MCF 10A (cell line): ENCODE measurements at regions not wholly inside any gene's neighbourhood (a gene's known extent, or its start where the extent isn't known, plus 50 kb on each side); places are given as distances from the start of the nearest gene placed in this dataset.

Experiments
- BruUV-seq: library from RNA; stranded (reverse); fragments of 400-500 nt; replicated peaks from 2 replicates; lab custom pipeline; 2021; lab: Mats Ljungman, UMichigan
- CTCF ChIA-PET: fragments of 300-600 bp; sonication (Branson Sonifier 250); formaldehyde crosslinking; extraction: SDS; loops from one replicate; lab custom pipeline; 2021; ENCODE audit warnings: antibody characterized with exemption, inconsistent platforms; lab: Yijun Ruan, JAX
- POLR2A ChIA-PET: fragments of 300-600, 350-650 bp; sonication (Branson Sonifier 250); formaldehyde crosslinking; extraction: SDS; loops from one replicate; lab custom pipeline; 2020; ENCODE audit warnings: antibody characterized with exemption, inconsistent platforms; lab: Yijun Ruan, JAX
- DNase-seq: peaks from one replicate; pipeline ENCODE4 v3.0.0-alpha.2; 2018; ENCODE audit not compliant: unreplicated experiment
- H3K27ac Mint-ChIP-seq: one replicate; pipeline ENCODE4 v1.8.0; 2022; ENCODE audit warnings: mild to moderate bottlenecking, low read depth, mixed read lengths; ENCODE audit not compliant: unreplicated experiment
- H3K27me3 Mint-ChIP-seq: one replicate; pipeline ENCODE4 v1.8.0; 2022; ENCODE audit warnings: mixed read lengths; ENCODE audit not compliant: insufficient read depth, unreplicated experiment
- H3K36me3 Mint-ChIP-seq: one replicate; pipeline ENCODE4 v1.8.0; 2022; ENCODE audit warnings: mild to moderate bottlenecking, moderate library complexity, mixed read lengths; ENCODE audit not compliant: insufficient read depth, unreplicated experiment
- H3K4me1 Mint-ChIP-seq: one replicate; pipeline ENCODE4 v1.8.0; 2022; ENCODE audit warnings: mixed read lengths; ENCODE audit not compliant: insufficient read depth, unreplicated experiment
- H3K4me3 Mint-ChIP-seq: one replicate; pipeline ENCODE4 v1.8.0; 2022; ENCODE audit warnings: mild to moderate bottlenecking, moderate library complexity, mixed read lengths; ENCODE audit not compliant: unreplicated experiment
- H3K9me3 Mint-ChIP-seq: one replicate; pipeline ENCODE4 v1.8.0; 2022; ENCODE audit warnings: mixed read lengths; ENCODE audit not compliant: unreplicated experiment
- intact Hi-C: fragments of 100-400 bp; cut with micrococcal nuclease; formaldehyde crosslinking; loops from 2 replicates; pipeline ENCODE4 v1.14.1; 2022
- TF ChIP-seq, protein P1 (sequence below): fragments of 200-600 bp; IDR thresholded peaks from one replicate; pipeline ENCODE4 v1.8.0; 2022; ENCODE audit warnings: antibody characterized with exemption, mild to moderate bottlenecking; ENCODE audit not compliant: unreplicated experiment

DNA sequence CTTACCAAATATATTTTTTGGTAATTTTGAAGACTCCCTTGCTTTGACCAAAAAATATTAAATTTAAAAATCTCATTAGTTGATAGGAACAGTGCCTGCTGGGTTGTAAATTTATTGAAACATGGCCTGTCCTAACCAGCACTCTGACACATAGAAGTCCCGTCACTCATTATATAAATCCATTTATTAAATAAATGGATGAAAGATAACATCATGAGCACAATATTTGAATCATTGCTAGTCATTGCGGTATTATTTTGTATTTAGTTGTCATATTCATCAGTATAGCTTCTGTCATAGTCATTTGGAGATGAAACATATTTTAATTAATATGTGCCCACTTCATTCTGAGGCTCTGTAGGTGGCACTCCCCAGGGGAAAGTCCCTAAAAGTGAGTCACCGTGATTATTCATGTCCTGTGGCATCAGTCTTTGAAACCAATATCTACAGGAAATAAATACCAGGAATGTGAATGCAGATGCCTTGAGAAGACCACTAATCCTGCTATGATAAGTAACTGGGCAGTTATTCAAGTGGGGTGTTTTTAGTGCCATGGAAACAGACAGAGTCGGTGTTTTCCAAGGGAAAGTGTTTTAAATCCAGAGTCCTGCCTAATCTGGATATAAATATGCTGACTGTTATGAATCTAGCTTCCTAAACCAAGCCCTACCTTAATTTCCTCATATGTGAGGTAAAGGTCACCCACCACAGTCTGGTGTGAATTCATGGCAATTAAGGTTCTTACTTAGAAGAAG, 302.0 kb downstream of the DUSP10 start:
- intact Hi-C loops = loop anchor here (1.0 to 5.0 kb wide), 6 partner anchors 38 to 1015 kb away; partner anchors contain the start of gene DUSP10

DNA sequence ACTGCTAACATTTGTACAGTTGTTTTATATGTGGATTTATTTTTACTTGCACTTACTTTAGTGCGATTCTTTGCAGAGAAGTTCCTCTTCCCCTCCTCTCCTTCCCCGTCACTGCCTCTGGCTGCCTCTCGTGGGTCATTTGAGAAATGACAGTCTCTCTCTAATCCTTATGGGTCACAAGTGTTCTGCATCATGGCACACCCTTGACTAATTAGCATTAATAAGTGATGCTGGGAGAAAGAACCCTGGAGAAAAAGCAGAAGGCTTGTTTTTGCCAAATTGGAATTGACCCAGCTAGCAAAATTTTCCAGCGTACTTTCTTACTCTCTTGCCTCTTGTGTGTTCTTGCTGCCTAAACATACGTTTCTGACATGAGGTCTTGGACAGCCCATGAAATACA, 301.2 kb downstream of the DUSP10 start:
- BruUV-seq = no TSS peak
- POLR2A ChIA-PET = interaction anchor here (0.7 to 3.1 kb wide), 12 partner anchors 10 to 1025 kb away, joined by 3 to 22 read pairs (median 3); no protein-coding TSS in a partner anchor
- H3K4me3 Mint-ChIP-seq = peak overlapping the region; percentile 26
- intact Hi-C loops = loop anchor here (1.0 kb wide), 3 partner anchors 38 to 1015 kb away; partner anchors contain the start of gene DUSP10
- CTCF ChIA-PET = interaction anchor here (0.5 to 1.7 kb wide), 7 partner anchors 37 to 1283 kb away, joined by 3 to 8 read pairs (median 3); no protein-coding TSS in a partner anchor
- H3K36me3 Mint-ChIP-seq = no peaks in the 10 kb centered on the region
- TF ChIP-seq, protein P1, sequence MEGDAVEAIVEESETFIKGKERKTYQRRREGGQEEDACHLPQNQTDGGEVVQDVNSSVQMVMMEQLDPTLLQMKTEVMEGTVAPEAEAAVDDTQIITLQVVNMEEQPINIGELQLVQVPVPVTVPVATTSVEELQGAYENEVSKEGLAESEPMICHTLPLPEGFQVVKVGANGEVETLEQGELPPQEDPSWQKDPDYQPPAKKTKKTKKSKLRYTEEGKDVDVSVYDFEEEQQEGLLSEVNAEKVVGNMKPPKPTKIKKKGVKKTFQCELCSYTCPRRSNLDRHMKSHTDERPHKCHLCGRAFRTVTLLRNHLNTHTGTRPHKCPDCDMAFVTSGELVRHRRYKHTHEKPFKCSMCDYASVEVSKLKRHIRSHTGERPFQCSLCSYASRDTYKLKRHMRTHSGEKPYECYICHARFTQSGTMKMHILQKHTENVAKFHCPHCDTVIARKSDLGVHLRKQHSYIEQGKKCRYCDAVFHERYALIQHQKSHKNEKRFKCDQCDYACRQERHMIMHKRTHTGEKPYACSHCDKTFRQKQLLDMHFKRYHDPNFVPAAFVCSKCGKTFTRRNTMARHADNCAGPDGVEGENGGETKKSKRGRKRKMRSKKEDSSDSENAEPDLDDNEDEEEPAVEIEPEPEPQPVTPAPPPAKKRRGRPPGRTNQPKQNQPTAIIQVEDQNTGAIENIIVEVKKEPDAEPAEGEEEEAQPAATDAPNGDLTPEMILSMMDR = no peak
- peak overlapping the region; percentile 91 for H3K27ac Mint-ChIP-seq
- DNase-seq = no peak
- H3K4me1 Mint-ChIP-seq = peaks cover 36% of the 10 kb centered on the region
- no peaks in the 10 kb centered on the region for H3K9me3 Mint-ChIP-seq
- H3K27me3 Mint-ChIP-seq = no peaks in the 10 kb centered on the region

More for the DNA sequence above, 302.0 kb downstream of the DUSP10 start:
- H3K27ac Mint-ChIP-seq = peak overlapping the region; percentile 91
- H3K4me1 Mint-ChIP-seq = peaks cover 42% of the 10 kb centered on the region
- ChIA-PET CTCF (interaction anchor here (0.5 to 2.2 kb wide), 18 partner anchors 10 to 1015 kb away, joined by 3 to 16 read pairs (median 5); no protein-coding TSS in a partner anchor), POLR2A (interaction anchor here (0.6 to 3.1 kb wide), 19 partner anchors 10 to 1026 kb away, joined by 3 to 22 read pairs (median 3); partner anchors contain the start of gene DUSP10)
- H3K9me3 Mint-ChIP-seq = no peaks in the 10 kb centered on the region
- peak overlapping the region; percentile 26 for H3K4me3 Mint-ChIP-seq
- no peaks in the 10 kb centered on the region for H3K36me3 Mint-ChIP-seq
- TF ChIP-seq, protein P1 = no peak
- no peaks in the 10 kb centered on the region for H3K27me3 Mint-ChIP-seq
- BruUV-seq = TSS peak; percentile 87
- DNase-seq = peak; percentile 95

DNA sequence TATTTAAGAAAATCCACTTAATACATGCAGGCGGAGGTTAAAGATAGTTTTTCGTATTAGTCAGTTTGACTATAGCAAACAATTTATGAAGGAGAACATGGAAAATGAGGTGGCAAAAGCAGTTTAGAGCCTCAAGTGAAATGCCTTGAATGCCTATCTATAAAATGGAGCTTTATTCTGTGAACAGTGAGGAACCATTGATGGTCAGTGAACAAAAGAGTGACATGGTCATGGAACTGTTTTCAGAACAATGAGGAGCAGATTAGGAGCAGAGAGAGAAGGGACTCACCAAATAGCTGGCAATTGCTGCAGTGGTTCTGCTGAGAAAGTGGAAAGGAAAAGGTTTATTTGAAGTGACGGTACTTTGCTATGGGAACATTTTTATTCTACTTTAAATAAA, 299.8 kb downstream of the DUSP10 start:
- intact Hi-C loops = no loop called here
- TF ChIP-seq, protein P1 = no peak
- POLR2A ChIA-PET = no interaction called here

DNA sequence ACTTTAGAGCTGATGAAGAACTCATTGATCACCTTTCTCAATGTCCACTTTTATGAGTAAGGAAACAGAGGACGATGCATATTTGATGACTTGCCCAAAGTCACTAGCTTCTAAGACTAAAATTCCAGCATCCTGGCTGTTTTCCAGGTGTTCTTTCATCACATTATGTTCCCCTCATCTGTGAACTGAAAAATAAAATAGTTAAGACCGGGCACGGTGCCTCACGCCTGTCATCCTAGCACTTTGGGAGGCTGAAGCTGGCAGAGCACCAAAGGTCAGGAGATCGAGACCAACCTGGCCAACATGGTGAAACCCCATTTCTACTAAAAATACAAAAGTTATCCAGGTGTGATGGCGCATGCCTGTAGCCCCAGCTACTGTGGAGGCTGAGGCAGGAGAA, 297.5 kb downstream of the DUSP10 start:
- TF ChIP-seq, protein P1 = no peak
- BruUV-seq = no TSS peak
- peak; percentile 57 for DNase-seq
- CTCF ChIA-PET = interaction anchor here (0.5 to 1.9 kb wide), 6 partner anchors 9 to 727 kb away, joined by 3 to 10 read pairs (median 3); no protein-coding TSS in a partner anchor
- intact Hi-C loops = no loop called here
- H3K4me3 Mint-ChIP-seq = no peak overlapping the region
- H3K4me1 Mint-ChIP-seq = peaks cover 28% of the 10 kb centered on the region
- H3K27ac Mint-ChIP-seq = no peak overlapping the region
- H3K27me3 Mint-ChIP-seq = no peaks in the 10 kb centered on the region
- no peaks in the 10 kb centered on the region for H3K36me3 Mint-ChIP-seq
- POLR2A ChIA-PET = no interaction called here
- H3K9me3 Mint-ChIP-seq = peaks cover 5% of the 10 kb centered on the region

More for the DNA sequence above, 299.8 kb downstream of the DUSP10 start:
- Mint-ChIP-seq H3K36me3 (no peaks in the 10 kb centered on the region), H3K4me1 (peaks cover 35% of the 10 kb centered on the region), H3K27ac (no peak overlapping the region), H3K9me3 (no peaks in the 10 kb centered on the region), H3K27me3 (no peaks in the 10 kb centered on the region), H3K4me3 (no peak overlapping the region)
- no peak for DNase-seq
- BruUV-seq = no TSS peak
- CTCF ChIA-PET = interaction anchor here (0.7 to 1.1 kb wide), 3 partner anchors 567 to 725 kb away, joined by 3 read pairs; no protein-coding TSS in a partner anchor
